ENCODE measurements at regions not wholly inside any gene's neighbourhood (a gene's known extent, or its start where the extent isn't known, plus 50 kb on each side); places are given as distances from the start of the nearest gene placed in this dataset.

DNA sequence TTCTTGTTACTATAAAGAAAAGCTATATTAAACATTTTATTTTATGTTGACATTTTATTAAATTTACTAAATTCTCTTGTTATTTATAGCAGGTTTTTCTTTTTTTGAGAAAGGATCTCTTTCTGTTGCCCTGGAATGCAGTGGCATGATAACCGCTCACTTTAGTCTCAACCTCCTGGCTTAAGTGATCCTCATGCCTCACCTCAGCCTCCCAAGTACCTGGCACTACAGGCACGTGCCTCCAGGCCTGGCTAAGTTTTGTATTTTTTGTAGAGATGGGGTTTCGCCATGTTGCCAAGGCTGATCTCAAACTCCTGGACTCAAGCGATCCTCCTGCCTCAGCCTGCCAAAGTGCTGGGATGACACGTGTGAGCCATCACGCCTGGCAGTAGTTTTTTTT is 280.2 kb upstream of the C9orf72 start:
- no peak overlapping the region for H2BK5ac ChIP-seq (ENCODE audit: insufficient read length, low read length)
- H4K20me1 ChIP-seq (ENCODE audit: control insufficient read depth, insufficient read depth, insufficient read length): no peaks in the 10 kb centered on the region
- no peak overlapping the region for H3K9ac ChIP-seq (ENCODE audit: extremely low read depth, insufficient read length, low read length)
- H3K23me2 ChIP-seq (ENCODE audit: insufficient read length, low read depth, low read length, poor library complexity, severe bottlenecking): no peaks in the 10 kb centered on the region
- no peak overlapping the region for H2BK20ac ChIP-seq (ENCODE audit: low read depth, low read length, poor library complexity, severe bottlenecking)
- H3K56ac ChIP-seq (ENCODE audit: insufficient read length, low read depth, low read length): no peak overlapping the region
- H4K5ac ChIP-seq (ENCODE audit: insufficient read length, low read depth, low read length): no peak overlapping the region
- Mint-ChIP-seq H3K9me3 (no peaks in the 10 kb centered on the region), H3K36me3 (ENCODE audit: insufficient read depth in 1 of 3, low read depth in 3 of 3) (no peaks in the 10 kb centered on the region), H3K4me3 (no peak overlapping the region), H3K4me1 (peaks cover 11 to 13% of the 10 kb centered on the region in 2 experiments), H3K27ac (no peak overlapping the region), H3K27me3 (ENCODE audit: low read depth) (peaks cover 2% of the 10 kb centered on the region)
- no peak for DNase-seq
- no peak overlapping the region for H3K18ac ChIP-seq (ENCODE audit: insufficient read length, low read depth, low read length)
- no peak overlapping the region for H2BK12ac ChIP-seq (ENCODE audit: insufficient read length, low read depth, low read length)
- no peak overlapping the region for H3K4me2 ChIP-seq (ENCODE audit: insufficient read depth, insufficient read length, low read length)
- H3T11ph ChIP-seq (ENCODE audit: low read length): no peak overlapping the region
- H3K79me2 ChIP-seq (ENCODE audit: insufficient read depth, low read length): no peaks in the 10 kb centered on the region
- no peak overlapping the region for H4K8ac ChIP-seq (replicated peaks; ENCODE audit: insufficient read length, low read depth, low read length)
- H3K4ac ChIP-seq (ENCODE audit: low read depth, low read length): no peak overlapping the region
- H3K27ac ChIP-seq (ENCODE audit: insufficient read length, low read depth, low read length): no peak overlapping the region
- no peaks in the 10 kb centered on the region; the same call in 1 of the 2 replicates for H3K4me1 ChIP-seq (ENCODE audit: insufficient read depth, low read length)
- H3K79me1 ChIP-seq (ENCODE audit: insufficient read depth, low read depth, low read length, poor library complexity, severe bottlenecking): no peaks in the 10 kb centered on the region
- H3K14ac ChIP-seq (ENCODE audit: insufficient read depth, low read length): no peak overlapping the region
- WGBS (ENCODE audit: extremely low coverage, insufficient read length, low lambda C conversion rate): no CpG with 5 or more reads among the region's 6 CpGs
- no peak overlapping the region for H3K23ac ChIP-seq (ENCODE audit: insufficient read length, low read depth, low read length)
- H2BK15ac ChIP-seq (ENCODE audit: low read depth, low read length): no peak overlapping the region
- no peak overlapping the region for H2BK120ac ChIP-seq (ENCODE audit: low read depth, low read length, poor library complexity, severe bottlenecking)
- no peak overlapping the region for H2AK5ac ChIP-seq (ENCODE audit: insufficient read length, low read length)
- H4K91ac ChIP-seq (ENCODE audit: insufficient read length, low read depth, low read length): no peak overlapping the region
- no peaks in the 10 kb centered on the region for H3K27me3 ChIP-seq (ENCODE audit: insufficient read depth, low read length)
- TF ChIP-seq CTCF (conservative IDR thresholded peaks at IDR 0.05): no peak
- no peaks in the 10 kb centered on the region for H3K9me3 ChIP-seq (ENCODE audit: control insufficient read depth, low read depth, low read length)
- no peak overlapping the region for H2AFZ ChIP-seq (ENCODE audit: low read length)

Data from H9 (cell line).